ENCODE measurements at regions not wholly inside any gene's neighbourhood (a gene's known extent, or its start where the extent isn't known, plus 50 kb on each side); places are given as distances from the start of the nearest gene placed in this dataset.

- no peak overlapping the region for H3K27ac Mint-ChIP-seq
- H3K4me3 ChIP-seq (replicated peaks in 1 of 3; ENCODE audit: low read depth in 2 of 3, low read length in 3 of 3): no peak overlapping the region
- intact Hi-C loops (cut with micrococcal nuclease): no loop called here
- peaks cover 0 to 3% (median 0%) of the 10 kb centered on the region in 7 donors for H3K9me3 Mint-ChIP-seq
- no peak for TF ChIP-seq CTCF (IDR thresholded peaks at IDR 0.05)
- H3K4me1 Mint-ChIP-seq: peaks cover 13% of the 10 kb centered on the region
- H3K4me1 ChIP-seq (ENCODE audit: control insufficient read depth in 1 of 2, insufficient read depth in 2 of 2, low read length in 2 of 2): peaks cover 11 to 12% of the 10 kb centered on the region in 2 donors
- no peaks in the 10 kb centered on the region for H3K36me3 ChIP-seq (replicated peaks in 1 of 2; ENCODE audit: control insufficient read depth in 1 of 2, insufficient read depth in 2 of 2, low read length in 2 of 2)
- H3K27ac ChIP-seq (ENCODE audit: low read depth in 1 of 2, low read length in 2 of 2): no peak overlapping the region
- no peaks in the 10 kb centered on the region for H3K36me3 Mint-ChIP-seq
- no peak overlapping the region for H3K9ac ChIP-seq (ENCODE audit: insufficient read depth, low read length, poor library complexity, severe bottlenecking)
- no peaks in the 10 kb centered on the region for H3K79me2 ChIP-seq (ENCODE audit: insufficient read depth, low read length)
- H4K20me1 ChIP-seq (ENCODE audit: insufficient read depth, low read length): no peaks in the 10 kb centered on the region
- H3K27me3 Mint-ChIP-seq (ENCODE audit: low read depth in 3 of 3): peaks cover 0 to 3% (median 0%) of the 10 kb centered on the region in 3 donors
- H2AFZ ChIP-seq (ENCODE audit: insufficient read depth, low read depth, low read length, poor library complexity, severe bottlenecking): no peak overlapping the region
- WGBS (ENCODE audit: insufficient coverage): no CpG with 5 or more reads among the region's 2 CpGs
- H3K4me3 Mint-ChIP-seq: no peak overlapping the region
- no peak overlapping the region for H3K4me2 ChIP-seq (replicated peaks; ENCODE audit: extremely low read depth, low read length, poor library complexity, severe bottlenecking)
- no peaks in the 10 kb centered on the region for H3K9me3 ChIP-seq (replicated peaks in 1 of 2; ENCODE audit: control insufficient read depth in 1 of 2, insufficient read depth in 1 of 2, low read length in 2 of 2)
- DNase-seq: no peak
- no peaks in the 10 kb centered on the region for H3K27me3 ChIP-seq (ENCODE audit: control insufficient read depth in 2 of 2, insufficient read depth in 2 of 2, low read length in 2 of 2)
Observed at GRCh38 chr5:158516521-158516920, 583.2 kb downstream of the EBF1 start.

- Histone ChIP-seq H2AFZ (ENCODE audit: insufficient read depth, low read depth, low read length, poor library complexity, severe bottlenecking) (no peak overlapping the region), H3K4me2 (replicated peaks; ENCODE audit: extremely low read depth, low read length, poor library complexity, severe bottlenecking) (no peak overlapping the region), H3K36me3 (replicated peaks in 1 of 2; ENCODE audit: control insufficient read depth in 1 of 2, insufficient read depth in 2 of 2, low read length in 2 of 2) (no peaks in the 10 kb centered on the region), H3K9ac (ENCODE audit: insufficient read depth, low read length, poor library complexity, severe bottlenecking) (no peak overlapping the region), H3K9me3 (replicated peaks in 1 of 2; ENCODE audit: control insufficient read depth in 1 of 2, insufficient read depth in 1 of 2, low read length in 2 of 2) (no peaks in the 10 kb centered on the region), H3K27ac (ENCODE audit: low read depth in 1 of 2, low read length in 2 of 2) (no peak overlapping the region), H3K27me3 (ENCODE audit: control insufficient read depth in 2 of 2, insufficient read depth in 2 of 2, low read length in 2 of 2) (no peaks in the 10 kb centered on the region), H3K79me2 (ENCODE audit: insufficient read depth, low read length) (no peaks in the 10 kb centered on the region), H3K4me3 (replicated peaks in 1 of 3; ENCODE audit: low read depth in 2 of 3, low read length in 3 of 3) (no peak overlapping the region), H4K20me1 (ENCODE audit: insufficient read depth, low read length) (no peaks in the 10 kb centered on the region), H3K4me1 (ENCODE audit: control insufficient read depth in 1 of 2, insufficient read depth in 2 of 2, low read length in 2 of 2) (peaks cover 11 to 12% of the 10 kb centered on the region in 2 donors)
- Mint-ChIP-seq H3K27me3 (ENCODE audit: low read depth in 3 of 3) (peaks cover 0 to 3% (median 0%) of the 10 kb centered on the region in 3 donors), H3K4me1 (peaks cover 13% of the 10 kb centered on the region), H3K4me3 (no peak overlapping the region), H3K36me3 (no peaks in the 10 kb centered on the region), H3K27ac (no peak overlapping the region), H3K9me3 (peaks cover 0 to 3% (median 0%) of the 10 kb centered on the region in 7 donors)
- 100% methylated on average over 2 of the region's 3 CpGs for WGBS (ENCODE audit: insufficient coverage)
- intact Hi-C loops (cut with micrococcal nuclease): no loop called here
- no peak for TF ChIP-seq CTCF (IDR thresholded peaks at IDR 0.05)
- no peak for DNase-seq
Observed at GRCh38 chr5:158514986-158515359, 584.7 kb downstream of the EBF1 start.
